ENCODE measurements at regions not wholly inside any gene's neighbourhood (a gene's known extent, or its start where the extent isn't known, plus 50 kb on each side); places are given as distances from the start of the nearest gene placed in this dataset.
"Not testable (repeated sequence)": the region's sequence is repeated elsewhere in the genome, so short reads cannot be mapped to it uniquely, and the experiment has no call there.

GRCh38 chr16:15247971-15248370 is 130.1 kb downstream of the NPIPA5 start:
- TF ChIP-seq, protein P1, sequence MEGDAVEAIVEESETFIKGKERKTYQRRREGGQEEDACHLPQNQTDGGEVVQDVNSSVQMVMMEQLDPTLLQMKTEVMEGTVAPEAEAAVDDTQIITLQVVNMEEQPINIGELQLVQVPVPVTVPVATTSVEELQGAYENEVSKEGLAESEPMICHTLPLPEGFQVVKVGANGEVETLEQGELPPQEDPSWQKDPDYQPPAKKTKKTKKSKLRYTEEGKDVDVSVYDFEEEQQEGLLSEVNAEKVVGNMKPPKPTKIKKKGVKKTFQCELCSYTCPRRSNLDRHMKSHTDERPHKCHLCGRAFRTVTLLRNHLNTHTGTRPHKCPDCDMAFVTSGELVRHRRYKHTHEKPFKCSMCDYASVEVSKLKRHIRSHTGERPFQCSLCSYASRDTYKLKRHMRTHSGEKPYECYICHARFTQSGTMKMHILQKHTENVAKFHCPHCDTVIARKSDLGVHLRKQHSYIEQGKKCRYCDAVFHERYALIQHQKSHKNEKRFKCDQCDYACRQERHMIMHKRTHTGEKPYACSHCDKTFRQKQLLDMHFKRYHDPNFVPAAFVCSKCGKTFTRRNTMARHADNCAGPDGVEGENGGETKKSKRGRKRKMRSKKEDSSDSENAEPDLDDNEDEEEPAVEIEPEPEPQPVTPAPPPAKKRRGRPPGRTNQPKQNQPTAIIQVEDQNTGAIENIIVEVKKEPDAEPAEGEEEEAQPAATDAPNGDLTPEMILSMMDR (IDR thresholded peaks at IDR 0.05): not testable (repeated sequence)
- not testable (repeated sequence) for TF ChIP-seq EZH2, EZH2phosphoT487 (IDR thresholded peaks at IDR 0.05)
